K562 (cell line): ENCODE measurements at regions not wholly inside any gene's neighbourhood (a gene's known extent, or its start where the extent isn't known, plus 50 kb on each side); places are given as distances from the start of the nearest gene placed in this dataset.

Experiments used
- ATAC-seq: fragments of 200-7000 bp; cut with Tn5 transposase; 3 replicates; pipeline ENCODE4 v1.9.1; 2020; ENCODE audit warnings: moderate library complexity
- BruUV-seq: library from RNA; stranded (reverse); fragments of 400-500 nt; replicated peaks from 2 replicates; lab custom pipeline; 2021; lab: Mats Ljungman, UMichigan
- CTCF ChIA-PET: fragments of 300-600 bp; formaldehyde crosslinking; extraction: SDS; loops from one replicate; lab custom pipeline; 2021; ENCODE audit warnings: low intra/inter-chr PET ratio; lab: Yijun Ruan, JAX
- POLR2A ChIA-PET: fragments of 300-600, 350-650 bp; sonication (Branson Sonifier 250); formaldehyde crosslinking; extraction: SDS; loops from one replicate; lab custom pipeline; 2021; ENCODE audit warnings: antibody characterized with exemption, inconsistent platforms; lab: Yijun Ruan, JAX
- DNase-seq, 4 experiments: peaks; one replicate each; pipeline versions ENCODE4 v3.0.0 to v3.0.0-alpha.2; 2011 to 2018; ENCODE audit warnings: low spot score in 3 of 4, mixed read lengths in 3 of 4; ENCODE audit errors: extremely low read depth in 1 of 4
- FAIRE-seq: peaks from 2 replicates; lab custom pipeline; 2011; peaks lifted over from hg19 to GRCh38; lab: Jason Lieb, UNC
- H2AFZ ChIP-seq: 2 replicates; pipeline ENCODE4 v1.6.0; 2011; ENCODE audit warnings: low read depth, low read length, control low read depth, inconsistent platforms
- H3K27ac ChIP-seq: fragments of 200-600 bp; 3 replicates; pipeline ENCODE4 v1.8.0; 2011; ENCODE audit warnings: low read depth, mild to moderate bottlenecking, control low read depth, inconsistent platforms, low read length, moderate library complexity, mixed read lengths; ENCODE audit errors: extremely low read depth
- H3K27me3 ChIP-seq, 2 experiments: fragments of 300-600 bp in 1 of 2; 2 replicates in 1 of 2; 3 replicates in 1 of 2; pipeline versions ENCODE4 v1.6.0 to v1.8.0; 2011; ENCODE audit warnings: inconsistent platforms in 2 of 2, low read length in 2 of 2, mild to moderate bottlenecking in 1 of 2, mixed read lengths in 1 of 2, moderate library complexity in 1 of 2; ENCODE audit not compliant: control insufficient read depth in 2 of 2, insufficient read depth in 2 of 2
- H3K36me3 ChIP-seq: fragments of 300-600 bp; 3 replicates; pipeline ENCODE4 v1.8.0; 2011; ENCODE audit warnings: mild to moderate bottlenecking, low read length, inconsistent platforms; ENCODE audit not compliant: control insufficient read depth, insufficient read depth
- H3K4me1 ChIP-seq, 2 experiments: fragments of 200-600 bp in 1 of 2; replicated peaks in 1 of 2; 2 replicates in 1 of 2; 3 replicates in 1 of 2; pipeline versions ENCODE4 v1.5.1 to v1.8.0; 2011; ENCODE audit warnings: inconsistent platforms in 2 of 2, low read length in 2 of 2, mild to moderate bottlenecking in 1 of 2, mixed read lengths in 1 of 2, moderate library complexity in 1 of 2; ENCODE audit not compliant: control insufficient read depth in 2 of 2, insufficient read depth in 2 of 2
- H3K4me2 ChIP-seq: 2 replicates; pipeline ENCODE4 v1.6.1; 2011; ENCODE audit warnings: low read length, control low read depth, inconsistent platforms, mixed read lengths; ENCODE audit not compliant: insufficient read depth
- H3K4me3 ChIP-seq: fragments of 200-600 bp; sonication (generic), shearing (Covaris generic); 2 replicates; pipeline ENCODE4 v1.5.1; 2016; ENCODE audit warnings: control low read depth, inconsistent platforms
- H3K79me2 ChIP-seq: fragments of 200-600 bp; 3 replicates; pipeline ENCODE4 v1.8.0; 2011; ENCODE audit warnings: low read length, inconsistent platforms; ENCODE audit not compliant: control insufficient read depth, insufficient read depth
- H3K9ac ChIP-seq, 2 experiments: 2 replicates each; pipeline versions ENCODE4 v1.6.0 to v1.6.1; 2011; ENCODE audit warnings: low read depth in 2 of 2, low read length in 2 of 2, control low read depth in 1 of 2, inconsistent platforms in 1 of 2, mild to moderate bottlenecking in 1 of 2, mixed read lengths in 1 of 2; ENCODE audit not compliant: insufficient read depth in 1 of 2
- H3K9me1 ChIP-seq: one replicate; pipeline ENCODE4 v1.6.0; 2011; ENCODE audit warnings: inconsistent platforms, mild to moderate bottlenecking, low read length, moderate library complexity; ENCODE audit not compliant: control insufficient read depth, insufficient read depth
- H3K9me3 ChIP-seq: replicated peaks from 2 replicates; pipeline ENCODE4 v1.5.1; 2011; ENCODE audit warnings: low read depth, low read length, inconsistent platforms; ENCODE audit not compliant: control insufficient read depth, insufficient read depth
- H4K20me1 ChIP-seq: replicated peaks from 2 replicates; pipeline ENCODE4 v1.6.1; 2011; ENCODE audit warnings: low read length, inconsistent platforms, mixed read lengths; ENCODE audit not compliant: control insufficient read depth, insufficient read depth
- BRF2 ChIP-seq: IDR thresholded peaks from 3 replicates; pipeline ENCODE4 v1.6.1; 2011; ENCODE audit warnings: borderline replicate concordance, mild to moderate bottlenecking; ENCODE audit not compliant: insufficient read length, insufficient read depth
- CREB5 ChIP-seq: fragments of 250-450 bp; sonication (Bioruptor Pico); IDR thresholded peaks from 2 replicates; pipeline ENCODE4 v1.5.0; 2020; ENCODE audit warnings: mild to moderate bottlenecking
- ELF4 ChIP-seq: fragments of 450-650 bp; formaldehyde crosslinking; IDR thresholded peaks from 2 replicates; pipeline ENCODE4 v1.4.0; 2022; ENCODE audit warnings: missing genetic modification characterization
- HMGN3 ChIP-seq: IDR thresholded peaks from 2 replicates; pipeline ENCODE4 v1.6.1; 2011; ENCODE audit warnings: borderline replicate concordance, low read depth, mild to moderate bottlenecking, mixed read lengths, low read length; ENCODE audit not compliant: insufficient read length; ENCODE audit errors: extremely low read depth
- SFPQ ChIP-seq: fragments of 200-400 bp; formaldehyde crosslinking; IDR thresholded peaks from 2 replicates; pipeline ENCODE4 v1.6.1; 2017; ENCODE audit warnings: mild to moderate bottlenecking, low read depth, low read length, moderate library complexity
- ZNF133 ChIP-seq: fragments of 250-450 bp; sonication (Bioruptor Pico); IDR thresholded peaks from 2 replicates; pipeline ENCODE4 v1.4.0; 2020; ENCODE audit warnings: mild to moderate bottlenecking
- ZNF143 ChIP-seq: sonication (generic); formaldehyde crosslinking; IDR thresholded peaks from 2 replicates; pipeline ENCODE4 v1.9.0; 2022; ENCODE audit warnings: mild to moderate bottlenecking, missing genetic modification reagents
- ZNF311 ChIP-seq: fragments of 250-450 bp; sonication (Bioruptor Pico); IDR thresholded peaks from 2 replicates; pipeline ENCODE4 v1.4.0; 2020; ENCODE audit warnings: mild to moderate bottlenecking, moderate library complexity
- WGBS: fragments of 100-300 bp; shearing (Covaris generic); methylation state at CpG from one replicate; pipeline ENCODE4 v1.1.6; 2016; ENCODE audit warnings: low coverage, mixed read lengths; ENCODE audit not compliant: insufficient coverage; ENCODE audit errors: missing lambda C conversion rate; 5-methylcytosine and 5-hydroxymethylcytosine counted together
- in situ Hi-C: fragments of 300-500 bp; cut with MboI; formaldehyde crosslinking; loops from 4 replicates; pipeline ENCODE4 v1.15.0; 2018; ENCODE audit warnings: inconsistent platforms, mixed read lengths
- intact Hi-C: fragments of 100-400 bp; cut with micrococcal nuclease; formaldehyde crosslinking; loops from 2 replicates; pipeline ENCODE4 v1.14.2; 2022

DNA sequence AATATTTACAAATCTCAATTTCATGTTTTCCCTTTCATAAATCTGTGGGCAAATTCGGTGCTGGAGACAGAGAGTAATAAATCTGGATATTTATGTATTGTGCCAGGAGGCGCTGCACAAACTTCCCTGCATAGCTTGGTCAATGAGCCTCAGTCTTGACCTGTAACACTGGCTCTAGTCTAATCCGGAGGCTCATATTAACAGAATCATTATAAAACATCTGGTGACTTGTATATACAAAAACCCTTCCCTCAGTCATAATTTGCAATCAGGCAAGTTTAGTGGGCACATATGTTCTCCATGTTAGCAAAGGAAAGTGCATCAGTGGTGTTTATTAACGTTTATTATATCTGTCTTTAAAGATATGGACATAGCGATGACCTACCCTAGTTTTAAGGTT is 104.0 kb upstream of the BNC2 start:
- ChIA-PET POLR2A (no interaction called here), CTCF (no interaction called here)
- Histone ChIP-seq H4K20me1 (no peaks in the 10 kb centered on the region), H3K4me2 (no peak overlapping the region), H3K27ac (no peak overlapping the region), H3K27me3 (no peaks in the 10 kb centered on the region), H3K79me2 (no peaks in the 10 kb centered on the region), H3K36me3 (no peaks in the 10 kb centered on the region), H2AFZ (no peak overlapping the region), H3K9ac (no peak overlapping the region), H3K9me3 (no peaks in the 10 kb centered on the region), H3K4me3 (no peak overlapping the region), H3K9me1 (no peaks in the 10 kb centered on the region), H3K4me1 (no peaks in the 10 kb centered on the region)
- no peak for DNase-seq
- ATAC-seq = no peak
- no TSS peak for BruUV-seq
- intact Hi-C loops (no loop called here), in situ Hi-C loops (no loop called here)
- no peak for TF ChIP-seq BRF2
- FAIRE-seq = no peak
- WGBS = 2% methylated on average over 5 of the region's 5 CpGs

- DNase-seq = no peak
Observed at GRCh38 chr9:16970321-16970720, 99.9 kb upstream of the BNC2 start.

More at GRCh38 chr9:16970321-16970720, 99.9 kb upstream of the BNC2 start:
- no peak overlapping the region for H3K4me2 ChIP-seq
- H3K4me3 ChIP-seq = no peak overlapping the region
- ATAC-seq (no peak), FAIRE-seq (no peak)
- no peaks in the 10 kb centered on the region for H3K79me2 ChIP-seq
- in situ Hi-C loops (no loop called here), intact Hi-C loops (no loop called here)
- no peaks in the 10 kb centered on the region for H3K9me3 ChIP-seq
- TF ChIP-seq SFPQ (no peak), ZNF311 (no peak), ZNF133 (CRISPR knock-in tag) (no peak), HMGN3 (no peak), CREB5 (CRISPR knock-in tag) (no peak), ZNF143 (no peak), ELF4 (no peak)
- no peak overlapping the region for H3K27ac ChIP-seq
- no peak overlapping the region for H3K9ac ChIP-seq
- CTCF ChIA-PET = no interaction called here
- H3K27me3 ChIP-seq = no peaks in the 10 kb centered on the region
- H2AFZ ChIP-seq = no peak overlapping the region
- POLR2A ChIA-PET = no interaction called here
- H3K36me3 ChIP-seq = no peaks in the 10 kb centered on the region
- WGBS = 0% methylated on average over 2 of the region's 3 CpGs
- no TSS peak for BruUV-seq
- H3K9me1 ChIP-seq = no peaks in the 10 kb centered on the region
- H3K4me1 ChIP-seq = no peaks in the 10 kb centered on the region
- no peaks in the 10 kb centered on the region for H4K20me1 ChIP-seq
